Hippocampal formation (tissue), 2 donors: ENCODE measurements at regions not wholly inside any gene's neighbourhood (a gene's known extent, or its start where the extent isn't known, plus 50 kb on each side); places are given as distances from the start of the nearest gene placed in this dataset.

ENCODE experiments used
- DNase-seq, 2 donors: peaks; one replicate each; lab custom pipeline; 2025; lab: John Stamatoyannopoulos, UW

- no peak for DNase-seq
Measured at GRCh38 chr7:12074889-12075288, 136.2 kb upstream of the TMEM106B start.

GRCh38 chr7:12080006-12080405 is 131.1 kb upstream of the TMEM106B start:
- no peak for DNase-seq

- DNase-seq: no peak
Measured at GRCh38 chr7:12085516-12085915, 125.6 kb upstream of the TMEM106B start.

GRCh38 chr7:12089951-12090756 is 120.9 kb upstream of the TMEM106B start:
- no peak for DNase-seq

- DNase-seq: no peak
Measured at GRCh38 chr7:12090757-12091221, 120.3 kb upstream of the TMEM106B start.

- DNase-seq: no peak
Measured at GRCh38 chr7:12091231-12091630, 119.9 kb upstream of the TMEM106B start.

GRCh38 chr7:12092499-12093130 is 118.5 kb upstream of the TMEM106B start:
- no peak for DNase-seq

GRCh38 chr7:12093365-12093764 is 117.7 kb upstream of the TMEM106B start:
- DNase-seq: no peak

- no peak for DNase-seq
Measured at GRCh38 chr7:12094365-12094921, 116.7 kb upstream of the TMEM106B start.

GRCh38 chr7:12102126-12102525 is 109.0 kb upstream of the TMEM106B start:
- no peak for DNase-seq

- DNase-seq: no peak
Measured at GRCh38 chr7:12102527-12102926, 108.6 kb upstream of the TMEM106B start.

GRCh38 chr7:12103948-12104347 is 107.1 kb upstream of the TMEM106B start:
- no peak for DNase-seq

GRCh38 chr7:12107381-12107780 is 103.7 kb upstream of the TMEM106B start:
- no peak for DNase-seq

GRCh38 chr7:12107841-12108254 is 103.2 kb upstream of the TMEM106B start:
- DNase-seq: no peak

GRCh38 chr7:12110425-12110824 is 100.7 kb upstream of the TMEM106B start:
- DNase-seq: no peak

GRCh38 chr7:12111422-12112405 is 99.4 kb upstream of the TMEM106B start:
- DNase-seq: no peak

- DNase-seq: no peak
Measured at GRCh38 chr7:12117170-12117569, 93.9 kb upstream of the TMEM106B start.

- peak in 1 of 2 donors; percentile 1 for DNase-seq
Measured at GRCh38 chr7:12119620-12120303, 91.3 kb upstream of the TMEM106B start.

GRCh38 chr7:12120632-12121031 is 90.5 kb upstream of the TMEM106B start:
- DNase-seq: no peak

- DNase-seq: no peak
Measured at GRCh38 chr7:12123172-12123571, 87.9 kb upstream of the TMEM106B start.

- no peak for DNase-seq
Measured at GRCh38 chr7:12124028-12124427, 87.1 kb upstream of the TMEM106B start.
